ENCODE measurements at regions not wholly inside any gene's neighbourhood (a gene's known extent, or its start where the extent isn't known, plus 50 kb on each side); places are given as distances from the start of the nearest gene placed in this dataset.
A peak's percentile ranks its signal among the peaks of the same experiment; 100 is the strongest.

DNA sequence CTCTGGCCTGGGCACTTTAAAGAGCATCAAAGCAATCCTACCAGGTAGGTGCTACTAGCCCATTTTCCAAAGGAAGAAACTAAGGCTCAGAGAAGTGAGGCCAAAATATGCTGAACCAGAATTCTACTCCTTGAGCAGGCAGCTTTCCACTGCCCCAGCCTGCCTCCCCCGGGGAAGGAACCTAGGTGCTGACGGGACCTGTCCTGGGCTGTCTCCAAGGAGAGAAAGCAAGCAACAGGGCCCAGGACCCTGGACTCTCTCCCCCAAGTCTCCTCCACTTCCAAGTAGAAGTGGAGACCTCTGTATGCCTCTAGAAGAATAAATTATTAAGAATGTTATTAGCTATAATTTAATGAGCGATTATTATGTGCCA is 159.5 kb downstream of the MRPL14 start:
- no peak for DNase-seq (ENCODE audit: low spot score)

GRCh38 chr6:43966853-43967718 is 160.2 kb downstream of the MRPL14 start:
- DNase-seq (ENCODE audit: low spot score), result no peak

GRCh38 chr6:43966374-43966658 is 160.9 kb downstream of the MRPL14 start:
- DNase-seq (ENCODE audit: low spot score), result no peak

- no peak for DNase-seq (ENCODE audit: low spot score)
Measured at GRCh38 chr6:43965628-43966373, 161.5 kb downstream of the MRPL14 start.

DNA sequence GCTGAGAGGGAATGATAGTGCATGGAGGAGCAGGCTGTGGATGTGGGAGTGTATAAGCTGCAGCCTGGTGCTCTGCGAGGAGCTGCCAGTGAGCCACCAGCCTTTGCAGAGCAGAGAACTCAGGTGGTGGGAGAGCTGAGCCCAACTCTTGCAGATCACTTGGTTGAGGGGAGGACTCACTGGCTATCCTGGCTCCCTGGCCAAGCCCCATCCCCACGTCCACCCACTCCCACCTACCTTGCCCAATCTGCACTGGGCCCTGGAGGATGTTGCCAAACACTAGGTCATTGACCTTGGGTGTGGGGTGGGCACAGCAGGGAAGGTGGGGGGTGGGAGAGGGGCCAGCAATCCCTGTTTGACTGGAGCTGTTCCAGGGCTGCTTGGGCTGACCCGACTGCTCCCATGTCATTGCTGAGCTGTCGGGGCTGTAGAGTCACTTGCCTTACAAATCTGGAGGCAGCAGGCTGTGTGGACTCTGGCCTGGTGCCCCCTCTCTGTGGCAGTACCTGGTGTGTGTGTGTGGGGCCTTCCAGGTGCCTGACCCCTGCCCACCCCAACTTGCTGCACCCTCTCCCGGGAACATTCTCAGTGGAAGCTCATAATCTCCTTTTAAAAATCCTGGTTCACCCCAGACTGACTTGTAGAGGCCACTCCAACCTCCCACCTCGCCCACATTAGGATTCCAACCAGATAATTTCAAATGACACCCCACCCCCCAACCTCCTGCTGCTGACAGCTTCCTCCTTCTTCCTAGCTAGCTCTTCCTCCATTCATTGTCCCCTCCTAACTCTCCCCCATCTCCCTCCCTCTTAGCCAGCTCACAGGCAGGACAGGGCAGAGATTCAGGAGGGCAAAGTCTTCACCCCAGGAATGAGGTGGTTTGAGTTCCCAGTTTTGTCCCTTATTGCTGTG is 162.3 kb downstream of the MRPL14 start:
- no peak for DNase-seq (ENCODE audit: low spot score)

GRCh38 chr6:43963877-43964658 is 163.2 kb downstream of the MRPL14 start:
- no peak for DNase-seq (ENCODE audit: low spot score)

DNA sequence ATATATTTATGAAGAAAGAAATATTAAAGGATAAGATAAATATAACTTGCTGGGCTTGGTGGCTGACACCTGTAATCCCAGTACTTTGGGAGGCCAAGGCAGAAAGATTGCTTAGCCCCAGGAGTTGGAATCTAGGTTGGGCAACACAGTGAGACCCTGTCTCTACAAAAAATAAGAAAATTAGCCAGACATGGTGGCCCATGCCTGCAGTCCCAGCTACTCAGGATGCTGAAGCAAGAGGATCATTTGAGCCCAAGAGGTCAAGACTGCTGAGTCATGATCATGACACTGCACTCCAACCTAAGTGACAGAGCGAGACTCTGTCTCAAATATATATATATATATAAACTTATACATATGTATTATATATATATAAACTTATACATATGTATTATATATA is 164.0 kb downstream of the MRPL14 start:
- no peak for DNase-seq (ENCODE audit: low spot score)

DNA sequence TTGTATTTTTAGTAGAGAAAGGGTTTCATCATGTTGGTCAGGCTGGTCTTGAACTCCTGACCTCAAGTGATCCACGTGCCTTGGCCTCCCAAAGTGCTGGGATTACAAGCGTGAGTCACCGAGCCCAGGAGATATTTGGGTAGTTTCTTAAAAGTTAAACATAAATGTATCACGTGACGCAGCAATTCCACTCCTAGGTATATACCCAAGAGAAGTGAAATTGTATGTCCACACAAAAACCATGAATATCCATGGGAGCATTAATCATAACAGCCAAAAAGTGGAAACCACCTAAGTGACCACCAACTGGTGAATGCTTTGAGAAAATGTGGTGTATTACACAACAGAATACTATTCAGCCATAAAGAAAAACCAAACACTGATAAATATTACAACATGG is 164.8 kb downstream of the MRPL14 start:
- DNase-seq (ENCODE audit: low spot score), result no peak

- no peak for DNase-seq (ENCODE audit: low spot score)
Measured at GRCh38 chr6:43957273-43957672, 170.0 kb downstream of the MRPL14 start.

- DNase-seq (ENCODE audit: low spot score), result no peak
Measured at GRCh38 chr6:43956478-43956877, 170.8 kb downstream of the MRPL14 start.

DNA sequence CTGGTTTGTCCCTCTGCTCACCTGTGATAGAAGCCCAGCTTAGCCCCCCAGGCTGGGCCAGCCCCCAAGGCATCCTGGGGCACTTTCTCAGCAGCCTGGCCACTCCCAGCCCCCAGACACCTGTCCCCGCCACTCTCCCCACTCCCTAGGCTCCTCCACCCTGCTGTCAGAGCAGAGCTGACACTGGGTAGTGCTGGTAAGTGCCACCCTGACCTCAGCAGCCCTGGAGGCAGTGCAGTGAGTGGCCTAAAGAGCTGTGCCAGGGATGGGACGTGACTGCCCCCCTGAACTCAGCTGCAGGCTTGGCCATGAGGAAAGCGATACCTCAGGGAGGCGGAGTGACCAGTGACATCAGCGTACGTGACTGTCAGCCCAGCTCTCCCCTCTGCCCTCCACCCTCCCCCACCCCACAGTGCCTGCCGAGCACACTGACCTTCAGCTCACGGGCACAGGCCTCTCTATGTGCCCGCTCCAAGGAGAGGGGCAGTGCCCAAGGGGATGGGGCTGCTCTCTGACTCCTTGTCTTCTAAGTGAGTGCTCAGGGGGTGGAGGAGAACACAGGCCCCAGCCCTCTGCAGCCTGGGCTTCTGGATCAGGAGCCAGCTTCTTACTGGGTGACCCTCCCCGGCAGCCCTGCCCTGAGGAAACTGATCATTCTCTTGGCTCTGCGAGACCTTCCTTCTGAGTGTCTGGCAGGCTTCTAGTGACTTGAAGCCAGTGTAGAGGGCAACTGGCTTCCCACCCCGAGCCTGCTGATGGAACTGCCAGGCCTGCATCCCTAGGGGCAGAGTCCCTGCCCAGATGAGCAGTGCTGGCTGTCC is 172.7 kb downstream of the MRPL14 start:
- no peak for DNase-seq (ENCODE audit: low spot score)

DNA sequence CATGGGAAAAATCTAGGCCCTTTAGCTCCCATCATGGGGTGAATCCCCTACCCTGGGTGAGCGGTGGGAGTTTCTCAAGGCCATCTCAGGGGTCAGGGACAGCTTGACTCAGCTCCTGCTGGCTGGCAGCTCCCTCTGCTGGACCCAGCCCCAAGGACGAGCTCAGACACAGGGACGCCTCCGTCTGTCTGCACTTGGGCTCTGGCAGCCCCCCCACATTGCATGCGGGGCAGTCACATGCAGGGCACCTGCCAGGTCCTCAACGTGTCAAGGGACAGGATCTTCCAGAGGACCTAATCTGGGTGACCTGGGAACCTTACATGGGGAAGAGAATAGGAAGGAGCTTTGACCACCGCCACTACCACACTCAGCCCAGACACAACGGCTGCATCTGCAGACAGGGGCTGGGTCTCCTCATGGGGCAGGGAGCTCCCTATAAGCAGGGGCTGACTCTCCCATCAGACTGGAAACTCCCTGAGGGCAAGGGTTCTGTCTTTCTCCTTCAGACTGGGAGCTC is 173.4 kb downstream of the MRPL14 start:
- DNase-seq (ENCODE audit: low spot score), result peak; percentile 51

DNA sequence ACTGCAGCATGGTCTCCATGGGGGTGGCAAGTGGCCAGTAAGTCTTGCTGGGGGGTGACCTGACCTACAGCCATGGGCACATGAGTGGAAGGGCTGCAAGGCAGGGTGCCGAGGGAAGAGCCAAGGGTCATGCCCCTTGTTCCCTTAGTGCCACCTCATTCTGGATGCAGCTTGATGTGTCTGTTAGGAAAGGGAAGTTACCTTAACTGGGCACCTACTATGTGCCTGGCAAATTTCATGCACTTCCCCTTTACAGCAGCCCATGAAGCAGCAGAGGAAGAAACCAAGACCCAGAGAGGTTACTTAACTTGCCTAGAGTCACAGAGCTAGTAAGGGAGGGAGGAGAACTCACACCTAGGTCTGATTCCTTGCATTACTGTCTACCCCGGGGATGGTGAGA is 174.0 kb downstream of the MRPL14 start:
- DNase-seq (ENCODE audit: low spot score), result no peak

- no peak for DNase-seq (ENCODE audit: low spot score)
Measured at GRCh38 chr6:43952746-43953145, 174.5 kb downstream of the MRPL14 start.

DNA sequence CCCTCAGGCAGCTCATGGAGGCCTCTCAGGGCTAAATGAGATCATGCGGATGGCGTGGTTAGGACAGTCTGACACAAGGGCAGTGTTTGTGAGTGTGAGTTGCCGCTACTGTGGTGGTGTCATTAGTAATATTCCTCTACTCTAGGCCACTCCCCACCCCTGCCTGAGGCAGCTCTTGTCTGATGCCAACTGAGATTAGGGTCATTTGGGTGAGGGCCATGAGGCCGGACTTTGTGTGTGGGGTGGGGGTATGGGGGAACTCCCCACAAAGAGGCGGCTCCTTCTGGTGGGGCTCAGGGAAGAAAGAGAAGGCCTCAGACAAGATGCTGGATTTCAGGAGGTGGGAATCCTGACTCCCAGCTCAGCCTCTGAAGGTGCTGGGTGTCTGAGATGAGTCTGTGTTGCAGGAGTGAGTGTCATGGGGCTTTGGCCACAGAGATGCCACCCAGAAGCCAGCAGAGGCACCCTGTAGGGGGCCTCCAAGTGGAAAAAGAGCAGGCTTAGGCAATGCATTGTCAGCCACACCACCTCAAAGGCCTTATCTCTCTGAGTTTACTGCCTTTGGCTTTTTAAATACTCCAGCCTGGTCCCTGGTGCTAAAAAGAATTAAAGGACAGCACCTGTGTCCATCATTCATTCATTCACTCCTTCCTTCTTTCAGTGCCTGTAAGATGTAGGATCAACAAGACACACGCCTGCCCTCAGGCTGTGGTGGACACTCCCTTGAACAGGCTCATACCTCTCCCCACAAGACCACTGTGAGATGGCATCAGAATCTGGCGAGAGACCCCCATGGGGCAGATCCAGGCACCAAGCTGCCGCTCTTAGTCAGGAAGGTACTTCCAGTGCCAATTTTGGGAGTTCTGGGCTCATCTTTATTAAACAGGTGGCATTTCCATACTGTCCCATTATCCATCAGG is 175.2 kb downstream of the MRPL14 start:
- no peak for DNase-seq (ENCODE audit: low spot score)

- peak; percentile 58 for DNase-seq (ENCODE audit: low spot score)
Measured at GRCh38 chr6:43951063-43951755, 176.0 kb downstream of the MRPL14 start.

DNA sequence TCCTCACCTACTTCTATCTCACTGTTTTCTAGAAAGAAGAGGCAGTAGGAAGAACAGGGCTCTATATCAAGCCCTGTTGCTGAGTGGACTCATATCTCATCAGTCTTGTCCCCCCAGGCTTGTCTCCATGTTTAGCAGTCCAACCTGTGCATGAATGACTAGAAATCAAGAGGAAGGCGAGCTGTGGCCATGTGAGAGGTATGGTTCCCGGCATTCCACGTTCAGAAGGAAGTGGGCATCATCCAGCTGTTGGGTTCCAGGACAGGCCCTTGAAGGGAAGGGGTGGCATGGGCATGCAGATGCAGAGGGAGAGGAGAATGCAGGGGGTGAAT is 176.6 kb downstream of the MRPL14 start:
- no peak for DNase-seq (ENCODE audit: low spot score)

- DNase-seq (ENCODE audit: low spot score), result no peak
Measured at GRCh38 chr6:43950051-43950605, 177.1 kb downstream of the MRPL14 start.

DNA sequence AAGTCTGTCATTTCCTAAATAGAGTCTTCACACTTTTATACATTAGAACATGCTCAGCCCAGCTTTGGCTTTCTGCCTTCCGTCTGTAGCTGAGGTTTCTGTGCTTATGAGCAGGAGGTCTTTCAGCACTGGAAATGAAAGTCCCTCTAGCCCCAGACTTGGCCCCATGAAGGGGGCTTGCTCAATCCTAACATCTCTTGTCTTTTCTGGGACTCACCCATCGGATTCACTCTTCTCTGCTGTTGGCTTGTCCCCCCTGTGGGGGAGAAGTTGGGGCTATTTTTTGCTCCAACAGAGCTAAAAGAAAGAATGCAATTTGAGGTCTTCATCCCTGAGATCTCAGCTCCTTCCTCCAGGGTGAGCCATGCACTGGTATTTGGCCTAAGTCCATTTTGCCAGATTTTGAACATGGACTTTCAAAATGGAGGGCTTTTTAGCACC is 177.7 kb downstream of the MRPL14 start:
- peak; percentile 53 for DNase-seq (ENCODE audit: low spot score)

Measured in AG20443 (cell line).